GM12878 (cell line): ENCODE measurements at regions not wholly inside any gene's neighbourhood (a gene's known extent, or its start where the extent isn't known, plus 50 kb on each side); places are given as distances from the start of the nearest gene placed in this dataset.

ENCODE experiments used
- ATAC-seq: fragments of 200-7000 bp; cut with Tn5 transposase; 3 replicates; pipeline ENCODE4 v1.9.1; 2020; ENCODE audit warnings: mild to moderate bottlenecking, moderate library complexity
- BruUV-seq: library from RNA; stranded (reverse); fragments of 400-500 nt; replicated peaks from 2 replicates; lab custom pipeline; 2021; lab: Mats Ljungman, UMichigan
- CTCF ChIA-PET: fragments of 300-600 bp; sonication (Branson Sonifier 250); formaldehyde crosslinking; extraction: SDS; loops from one replicate; lab custom pipeline; 2021; ENCODE audit warnings: inconsistent platforms; lab: Yijun Ruan, JAX
- POLR2A ChIA-PET: fragments of 350-600 bp; formaldehyde crosslinking; extraction: SDS; loops from one replicate; lab custom pipeline; 2021; ENCODE audit warnings: inconsistent platforms; lab: Charles Lee
- RAD21 ChIA-PET: fragments of 300-600 bp; sonication (Branson Sonifier 250); formaldehyde crosslinking; loops from one replicate; lab custom pipeline; 2023; ENCODE audit warnings: antibody characterized with exemption; ENCODE audit not compliant: unreplicated experiment; lab: Charles Lee
- SMC1A ChIA-PET: fragments of 300-600 bp; sonication (Branson Sonifier 250); formaldehyde crosslinking; loops from one replicate; lab custom pipeline; 2023; ENCODE audit not compliant: unreplicated experiment, uncharacterized antibody; lab: Charles Lee
- DNase-seq: peaks from one replicate; pipeline ENCODE4 v3.0.0-alpha.2; 2011; ENCODE audit warnings: low read depth, low spot score
- FAIRE-seq: peaks from 3 replicates; lab custom pipeline; 2011; peaks lifted over from hg19 to GRCh38; lab: Jason Lieb, UNC
- H2AFZ ChIP-seq: 2 replicates; pipeline ENCODE4 v1.6.0; 2011; ENCODE audit warnings: low read depth, low read length, control low read depth; ENCODE audit not compliant: control insufficient read depth
- H3K27ac ChIP-seq: 2 replicates; pipeline ENCODE4 v1.5.1; 2011; ENCODE audit warnings: control low read depth; ENCODE audit not compliant: control insufficient read depth, insufficient read depth
- H3K27me3 ChIP-seq, 2 experiments: replicated peaks in 1 of 2; 2 replicates each; pipeline versions ENCODE4 v1.6.0 to v1.6.1; 2011; ENCODE audit warnings: low read length in 1 of 2; ENCODE audit not compliant: control insufficient read depth in 2 of 2, insufficient read depth in 2 of 2
- H3K36me3 ChIP-seq, 2 experiments: 2 replicates each; pipeline ENCODE4 v1.5.1; 2011; ENCODE audit warnings: low read length in 1 of 2; ENCODE audit not compliant: control insufficient read depth in 2 of 2, insufficient read depth in 2 of 2
- H3K4me1 ChIP-seq: 2 replicates; pipeline ENCODE4 v1.6.1; 2011; ENCODE audit warnings: mild to moderate bottlenecking, low read length, moderate library complexity, mixed read lengths; ENCODE audit not compliant: control insufficient read depth, insufficient read depth
- H3K4me2 ChIP-seq: 2 replicates; pipeline ENCODE4 v1.6.0; 2011; ENCODE audit warnings: control low read depth; ENCODE audit not compliant: control insufficient read depth, insufficient read depth
- H3K4me3 ChIP-seq: fragments of 200-600 bp; sonication (generic); 2 replicates; pipeline ENCODE4 v1.5.1; 2016
- H3K79me2 ChIP-seq: 2 replicates; pipeline ENCODE4 v1.6.0; 2011; ENCODE audit warnings: low read length; ENCODE audit not compliant: control insufficient read depth, insufficient read depth
- H3K9ac ChIP-seq: 2 replicates; pipeline ENCODE4 v1.8.0; 2011; ENCODE audit warnings: low read length, control low read depth, mixed read lengths; ENCODE audit not compliant: control insufficient read depth, insufficient read depth
- H3K9me3 ChIP-seq: replicated peaks from 3 replicates; pipeline ENCODE4 v1.5.1; 2011; ENCODE audit warnings: mild to moderate bottlenecking, low read length; ENCODE audit not compliant: control insufficient read depth, insufficient read depth
- H4K20me1 ChIP-seq: 2 replicates; pipeline ENCODE4 v1.6.0; 2011; ENCODE audit not compliant: control insufficient read depth, insufficient read depth
- CBX3 ChIP-seq: fragments of 200-600 bp; sonication (generic); IDR thresholded peaks from 2 replicates; pipeline ENCODE4 v1.6.1; 2016; ENCODE audit warnings: low read depth, borderline replicate concordance
- CREM ChIP-seq: IDR thresholded peaks from 2 replicates; pipeline ENCODE4 v1.6.1; 2014; ENCODE audit warnings: antibody characterized with exemption, low read depth
- EP300 ChIP-seq, 2 experiments: fragments of 150-350 bp in 1 of 2; IDR thresholded peaks; 2 replicates each; pipeline ENCODE4 v1.6.1; 2011 to 2012; ENCODE audit warnings: low read depth in 2 of 2, low read length in 2 of 2, borderline replicate concordance in 1 of 2, improper control_type of control experiment in 1 of 2, inconsistent platforms in 1 of 2; ENCODE audit not compliant: control insufficient read depth in 1 of 2
- FOXM1 ChIP-seq: IDR thresholded peaks from 2 replicates; pipeline ENCODE4 v1.6.1; 2012; ENCODE audit warnings: low read depth, mild to moderate bottlenecking, inconsistent platforms, low read length, moderate library complexity
- KDM1A ChIP-seq: fragments of 200-600 bp; sonication (generic); IDR thresholded peaks from 2 replicates; pipeline ENCODE4 v1.6.1; 2016; ENCODE audit warnings: borderline replicate concordance
- KLF5 ChIP-seq: fragments of 450-650 bp; IDR thresholded peaks from 2 replicates; pipeline ENCODE4 v1.6.1; 2014; ENCODE audit warnings: mild to moderate bottlenecking; ENCODE audit not compliant: partially characterized antibody
- SIN3A ChIP-seq: IDR thresholded peaks from 2 replicates; pipeline ENCODE4 v1.6.1; 2012; ENCODE audit warnings: low read depth, low read length, improper control_type of control experiment
- SUZ12 ChIP-seq: fragments of 200-600 bp; sonication (generic); IDR thresholded peaks from one replicate; pipeline ENCODE4 v1.6.1; 2018; ENCODE audit warnings: antibody characterized with exemption, mild to moderate bottlenecking; ENCODE audit not compliant: unreplicated experiment
- ZNF384 ChIP-seq: IDR thresholded peaks from 2 replicates; pipeline ENCODE4 v1.6.1; 2012; ENCODE audit warnings: low read depth, mild to moderate bottlenecking, low read length, improper control_type of control experiment, borderline replicate concordance
- ZNF622 ChIP-seq: fragments of 450-650 bp; IDR thresholded peaks from 2 replicates; pipeline ENCODE4 v1.6.1; 2017; ENCODE audit warnings: mild to moderate bottlenecking, inconsistent platforms
- WGBS: methylation state at CpG from one replicate; pipeline ENCODE4 v1.1.6; 2016; ENCODE audit warnings: low lambda C conversion rate; ENCODE audit not compliant: insufficient replicate concordance, insufficient coverage; ENCODE audit errors: missing lambda C conversion rate; 5-methylcytosine and 5-hydroxymethylcytosine counted together
- in situ Hi-C: fragments of 300-500 bp; cut with MboI; formaldehyde crosslinking; loops from 9 replicates; pipeline ENCODE4 v1.14.3; 2018; ENCODE audit warnings: mixed read lengths
- intact Hi-C: fragments of 100-400 bp; cut with micrococcal nuclease; formaldehyde crosslinking; loops from one replicate; pipeline ENCODE4 v1.14.2; 2022; ENCODE audit not compliant: unreplicated experiment
- TF ChIP-seq, protein P1 (sequence below): fragments of 450-650 bp; IDR thresholded peaks from 2 replicates; pipeline ENCODE4 v1.6.1; 2018; ENCODE audit warnings: borderline replicate concordance, mild to moderate bottlenecking; ENCODE audit not compliant: partially characterized antibody
- TF ChIP-seq, protein P2 (sequence below): fragments of 450-650 bp; IDR thresholded peaks from 2 replicates; pipeline ENCODE4 v1.6.1; 2017; ENCODE audit warnings: mild to moderate bottlenecking, moderate library complexity

DNA sequence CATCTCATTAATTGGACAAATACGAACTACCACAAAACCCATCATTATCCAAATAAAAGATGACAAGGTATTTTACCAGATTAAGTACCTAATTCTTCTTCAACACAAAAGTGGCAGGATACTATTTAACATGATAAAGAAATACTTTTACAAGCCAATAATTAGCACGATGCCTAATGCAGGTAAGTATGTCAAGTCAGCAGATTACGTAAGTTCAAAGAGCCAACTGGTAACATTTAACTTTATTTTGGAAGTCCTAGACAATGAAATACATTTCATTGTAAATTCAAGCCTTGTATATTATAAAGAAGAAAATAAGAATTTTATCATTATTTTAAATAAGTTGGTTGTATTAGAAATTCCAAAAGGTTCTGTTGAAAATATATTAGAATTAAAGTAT, 535.3 kb upstream of the SOX9 start:
- SMC1A ChIA-PET = no interaction called here
- RAD21 ChIA-PET = no interaction called here
- no peak overlapping the region for H3K4me3 ChIP-seq
- BruUV-seq = no TSS peak
- H3K9ac ChIP-seq = no peak overlapping the region
- H3K36me3 ChIP-seq = no peaks in the 10 kb centered on the region
- no peaks in the 10 kb centered on the region for H3K79me2 ChIP-seq
- no peak overlapping the region for H2AFZ ChIP-seq
- FAIRE-seq (no peak), ATAC-seq (no peak), DNase-seq (no peak)
- no peaks in the 10 kb centered on the region for H3K9me3 ChIP-seq
- intact Hi-C loops = no loop called here
- no peak overlapping the region for H3K4me2 ChIP-seq
- CTCF ChIA-PET = no interaction called here
- no peaks in the 10 kb centered on the region for H3K27me3 ChIP-seq
- H3K4me1 ChIP-seq = no peaks in the 10 kb centered on the region
- in situ Hi-C loops = no loop called here
- no peak overlapping the region for H3K27ac ChIP-seq
- TF ChIP-seq SUZ12 (no peak), EP300 (IDR thresholded peaks at IDR 0.05; ENCODE audit: borderline replicate concordance in 1 of 2, control insufficient read depth in 1 of 2, low read depth in 2 of 2, low read length in 2 of 2) (no peak)
- no peaks in the 10 kb centered on the region for H4K20me1 ChIP-seq
- POLR2A ChIA-PET = no interaction called here
- 55% methylated on average over 3 of the region's 3 CpGs for WGBS

DNA sequence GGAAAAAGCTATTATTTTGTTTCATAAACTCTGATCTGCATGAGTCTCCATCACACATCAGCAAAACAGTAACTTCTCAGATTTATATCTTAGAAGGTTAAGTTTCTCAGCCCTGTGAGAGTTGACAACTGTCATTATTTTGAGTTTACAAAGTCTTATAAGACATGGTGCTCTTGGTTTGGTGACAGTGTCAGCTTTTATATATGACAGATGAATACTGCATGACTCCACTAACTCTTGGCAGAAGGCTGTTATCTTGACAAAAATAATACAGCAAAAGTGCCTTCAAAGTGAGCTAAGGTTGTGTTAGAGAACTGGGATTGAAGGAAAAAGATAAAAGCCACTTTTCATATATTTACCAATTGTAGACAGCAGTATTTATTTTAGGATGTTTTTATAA, 528.4 kb upstream of the SOX9 start:
- SMC1A ChIA-PET = no interaction called here
- H3K4me1 ChIP-seq = no peaks in the 10 kb centered on the region
- no TSS peak for BruUV-seq
- CTCF ChIA-PET = no interaction called here
- ATAC-seq (no peak), DNase-seq (no peak), FAIRE-seq (no peak)
- H3K9ac ChIP-seq = no peak overlapping the region
- RAD21 ChIA-PET = no interaction called here
- POLR2A ChIA-PET = no interaction called here
- in situ Hi-C loops (no loop called here), intact Hi-C loops (no loop called here)
- TF ChIP-seq, protein P1, sequence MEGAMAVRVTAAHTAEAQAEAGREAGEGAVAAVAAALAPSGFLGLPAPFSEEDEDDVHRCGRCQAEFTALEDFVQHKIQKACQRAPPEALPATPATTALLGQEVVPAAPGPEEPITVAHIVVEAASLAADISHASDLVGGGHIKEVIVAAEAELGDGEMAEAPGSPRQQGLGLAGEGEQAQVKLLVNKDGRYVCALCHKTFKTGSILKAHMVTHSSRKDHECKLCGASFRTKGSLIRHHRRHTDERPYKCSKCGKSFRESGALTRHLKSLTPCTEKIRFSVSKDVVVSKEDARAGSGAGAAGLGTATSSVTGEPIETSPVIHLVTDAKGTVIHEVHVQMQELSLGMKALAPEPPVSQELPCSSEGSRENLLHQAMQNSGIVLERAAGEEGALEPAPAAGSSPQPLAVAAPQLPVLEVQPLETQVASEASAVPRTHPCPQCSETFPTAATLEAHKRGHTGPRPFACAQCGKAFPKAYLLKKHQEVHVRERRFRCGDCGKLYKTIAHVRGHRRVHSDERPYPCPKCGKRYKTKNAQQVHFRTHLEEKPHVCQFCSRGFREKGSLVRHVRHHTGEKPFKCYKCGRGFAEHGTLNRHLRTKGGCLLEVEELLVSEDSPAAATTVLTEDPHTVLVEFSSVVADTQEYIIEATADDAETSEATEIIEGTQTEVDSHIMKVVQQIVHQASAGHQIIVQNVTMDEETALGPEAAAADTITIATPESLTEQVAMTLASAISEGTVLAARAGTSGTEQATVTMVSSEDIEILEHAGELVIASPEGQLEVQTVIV = no peak
- no peak for TF ChIP-seq SIN3A
- TF ChIP-seq FOXM1 = no peak
- TF ChIP-seq, protein P2, sequence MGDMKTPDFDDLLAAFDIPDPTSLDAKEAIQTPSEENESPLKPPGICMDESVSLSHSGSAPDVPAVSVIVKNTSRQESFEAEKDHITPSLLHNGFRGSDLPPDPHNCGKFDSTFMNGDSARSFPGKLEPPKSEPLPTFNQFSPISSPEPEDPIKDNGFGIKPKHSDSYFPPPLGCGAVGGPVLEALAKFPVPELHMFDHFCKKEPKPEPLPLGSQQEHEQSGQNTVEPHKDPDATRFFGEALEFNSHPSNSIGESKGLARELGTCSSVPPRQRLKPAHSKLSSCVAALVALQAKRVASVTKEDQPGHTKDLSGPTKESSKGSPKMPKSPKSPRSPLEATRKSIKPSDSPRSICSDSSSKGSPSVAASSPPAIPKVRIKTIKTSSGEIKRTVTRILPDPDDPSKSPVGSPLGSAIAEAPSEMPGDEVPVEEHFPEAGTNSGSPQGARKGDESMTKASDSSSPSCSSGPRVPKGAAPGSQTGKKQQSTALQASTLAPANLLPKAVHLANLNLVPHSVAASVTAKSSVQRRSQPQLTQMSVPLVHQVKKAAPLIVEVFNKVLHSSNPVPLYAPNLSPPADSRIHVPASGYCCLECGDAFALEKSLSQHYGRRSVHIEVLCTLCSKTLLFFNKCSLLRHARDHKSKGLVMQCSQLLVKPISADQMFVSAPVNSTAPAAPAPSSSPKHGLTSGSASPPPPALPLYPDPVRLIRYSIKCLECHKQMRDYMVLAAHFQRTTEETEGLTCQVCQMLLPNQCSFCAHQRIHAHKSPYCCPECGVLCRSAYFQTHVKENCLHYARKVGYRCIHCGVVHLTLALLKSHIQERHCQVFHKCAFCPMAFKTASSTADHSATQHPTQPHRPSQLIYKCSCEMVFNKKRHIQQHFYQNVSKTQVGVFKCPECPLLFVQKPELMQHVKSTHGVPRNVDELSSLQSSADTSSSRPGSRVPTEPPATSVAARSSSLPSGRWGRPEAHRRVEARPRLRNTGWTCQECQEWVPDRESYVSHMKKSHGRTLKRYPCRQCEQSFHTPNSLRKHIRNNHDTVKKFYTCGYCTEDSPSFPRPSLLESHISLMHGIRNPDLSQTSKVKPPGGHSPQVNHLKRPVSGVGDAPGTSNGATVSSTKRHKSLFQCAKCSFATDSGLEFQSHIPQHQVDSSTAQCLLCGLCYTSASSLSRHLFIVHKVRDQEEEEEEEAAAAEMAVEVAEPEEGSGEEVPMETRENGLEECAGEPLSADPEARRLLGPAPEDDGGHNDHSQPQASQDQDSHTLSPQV = no peak
- no peak for TF ChIP-seq ZNF384
- no peak for TF ChIP-seq CREM
- TF ChIP-seq KLF5 = no peak
- no peak for TF ChIP-seq CBX3
- no peak for TF ChIP-seq KDM1A
- no peak for TF ChIP-seq ZNF622
- H3K27ac ChIP-seq = no peak overlapping the region
- no peak overlapping the region for H3K4me3 ChIP-seq
- no peaks in the 10 kb centered on the region for H4K20me1 ChIP-seq
- no peak overlapping the region for H3K4me2 ChIP-seq
- H3K27me3 ChIP-seq = no peaks in the 10 kb centered on the region
- H3K9me3 ChIP-seq = no peaks in the 10 kb centered on the region
- H3K79me2 ChIP-seq = no peaks in the 10 kb centered on the region
- no peak overlapping the region for H2AFZ ChIP-seq
- no peaks in the 10 kb centered on the region for H3K36me3 ChIP-seq
